ENCODE measurements at regions not wholly inside any gene's neighbourhood (a gene's known extent, or its start where the extent isn't known, plus 50 kb on each side); places are given as distances from the start of the nearest gene placed in this dataset.

DNA sequence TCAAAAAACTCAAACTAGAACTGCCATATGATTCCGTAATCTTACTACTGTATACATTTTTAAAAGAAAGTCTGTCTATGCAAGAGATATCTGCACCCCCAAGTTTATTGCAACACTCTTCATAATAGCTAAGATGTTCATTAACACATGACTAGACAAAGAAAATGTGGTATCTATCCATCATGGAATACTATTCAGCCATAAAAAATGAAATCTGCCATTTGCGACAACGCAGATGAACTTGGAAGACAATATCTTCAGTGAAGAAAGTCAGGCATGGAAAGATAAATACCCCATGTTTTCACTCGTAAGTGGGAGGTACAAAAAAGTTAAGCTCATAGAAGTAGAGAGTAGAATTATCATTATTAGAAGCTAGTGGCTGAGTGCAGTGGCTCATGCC, 87.3 kb upstream of the DHRSX start:
- TF ChIP-seq ARNTL (CRISPR knock-in tag; IDR thresholded peaks at IDR 0.05; ENCODE audit: borderline replicate concordance, low read depth), result no peak
- no peak for TF ChIP-seq POU6F1 (CRISPR knock-in tag; IDR thresholded peaks at IDR 0.05; ENCODE audit: borderline replicate concordance, low read depth)
